NB4 (cell line): ENCODE measurements at regions not wholly inside any gene's neighbourhood (a gene's known extent, or its start where the extent isn't known, plus 50 kb on each side); places are given as distances from the start of the nearest gene placed in this dataset.

Experiments used
- CTCF ChIP-seq: IDR thresholded peaks from one replicate; pipeline ENCODE4 v1.5.1; 2012; ENCODE audit warnings: low read depth, low read length
- MAX ChIP-seq: IDR thresholded peaks from 2 replicates; pipeline ENCODE4 v1.6.1; 2011; ENCODE audit warnings: low read depth, low read length
- MYC ChIP-seq: IDR thresholded peaks from 2 replicates; pipeline ENCODE4 v1.6.1; 2011; ENCODE audit warnings: low read depth, low read length
- POLR2A ChIP-seq: IDR thresholded peaks from 2 replicates; pipeline ENCODE4 v1.6.1; 2011; ENCODE audit warnings: mild to moderate bottlenecking; ENCODE audit not compliant: insufficient read length; ENCODE audit errors: extremely low read depth

DNA sequence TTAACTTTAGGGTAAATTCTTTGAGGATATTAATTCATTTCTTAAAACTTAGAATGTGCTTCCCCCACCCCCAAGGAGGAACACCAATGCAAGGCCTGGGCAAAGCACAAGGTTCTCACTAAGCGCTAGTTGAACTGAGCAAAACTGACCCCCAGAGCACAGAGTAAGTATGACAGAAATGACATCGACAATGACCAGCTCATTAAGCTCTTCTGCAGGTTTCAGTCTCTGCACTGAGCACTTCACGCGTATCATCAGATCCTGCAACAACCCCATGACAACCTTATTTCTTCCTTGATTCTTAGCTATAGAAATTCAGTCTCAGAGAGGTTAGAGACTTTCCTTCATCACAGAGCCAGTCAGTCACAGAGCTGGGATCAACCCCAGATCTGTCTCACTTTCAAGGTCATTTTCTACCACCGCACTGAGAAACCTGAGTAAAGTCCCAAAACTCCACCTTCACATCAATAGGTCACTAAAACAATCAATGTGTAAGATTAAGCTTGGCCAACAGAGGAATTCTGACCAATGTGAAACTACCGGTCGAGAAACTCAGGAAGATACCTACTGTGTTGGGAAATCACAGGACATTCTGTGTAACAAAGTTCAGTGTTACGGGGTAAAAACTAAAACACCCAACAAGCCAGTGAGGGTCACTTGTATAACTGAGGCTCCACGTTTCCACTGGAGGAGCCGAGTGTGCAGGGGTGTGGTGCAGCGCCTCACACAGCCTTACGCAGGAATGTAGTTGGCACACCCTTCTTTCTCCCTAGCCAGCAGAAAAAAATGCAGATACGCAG, 129.0 kb upstream of the FOXQ1 start:
- no peak for TF ChIP-seq CTCF
- TF ChIP-seq MYC = no peak
- no peak for TF ChIP-seq POLR2A
- no peak for TF ChIP-seq MAX
